Tibial nerve (tissue), 3 donors: ENCODE measurements at regions not wholly inside any gene's neighbourhood (a gene's known extent, or its start where the extent isn't known, plus 50 kb on each side); places are given as distances from the start of the nearest gene placed in this dataset.

Source experiments
- CTCF ChIP-seq, 5 experiments: fragments of 200-600 bp in 3 of 5; fragments of 450-650 bp in 2 of 5; sonication (generic) in 3 of 5; IDR thresholded peaks; one replicate each; pipeline ENCODE4 v1.5.1; 2016 to 2019; ENCODE audit warnings: antibody characterized with exemption in 5 of 5, mild to moderate bottlenecking in 3 of 5, moderate library complexity in 2 of 5
- POLR2A ChIP-seq, 2 donors: fragments of 450-650 bp; IDR thresholded peaks; one replicate each; pipeline ENCODE4 v1.6.1; 2017; ENCODE audit warnings: antibody characterized with exemption in 2 of 2, mild to moderate bottlenecking in 2 of 2, moderate library complexity in 2 of 2

GRCh38 chrX:118271775-118272174 is 74.1 kb upstream of the WDR44 start:
- TF ChIP-seq CTCF (IDR thresholded peaks at IDR 0.05) (no peak), POLR2A (IDR thresholded peaks at IDR 0.05) (no peak)
